H1 (cell line): ENCODE measurements at regions not wholly inside any gene's neighbourhood (a gene's known extent, or its start where the extent isn't known, plus 50 kb on each side); places are given as distances from the start of the nearest gene placed in this dataset.
"Not testable (repeated sequence)": the region's sequence is repeated elsewhere in the genome, so short reads cannot be mapped to it uniquely, and the experiment has no call there.

Experiments used
- CTCF ChIA-PET: fragments of 300-600 bp; sonication (Branson Sonifier 250); formaldehyde crosslinking; loops from one replicate; lab custom pipeline; 2021; ENCODE audit not compliant: partially characterized antibody; lab: Charles Lee
- POLR2A ChIA-PET: fragments of 300-600 bp; sonication (Branson Sonifier 250); formaldehyde crosslinking; loops from one replicate; lab custom pipeline; 2021; ENCODE audit warnings: inconsistent platforms; ENCODE audit not compliant: partially characterized antibody; lab: Charles Lee
- DNase-seq, 2 experiments: peaks; one replicate each; pipeline versions ENCODE4 v3.0.0 to v3.0.0-alpha.2; 2010 to 2022; ENCODE audit warnings: low spot score in 2 of 2, low read depth in 1 of 2, mixed read lengths in 1 of 2
- FAIRE-seq: peaks from 2 replicates; lab custom pipeline; 2011; peaks lifted over from hg19 to GRCh38; lab: Jason Lieb, UNC
- H2AFZ ChIP-seq: 2 replicates; pipeline ENCODE4 v1.8.1; 2012; ENCODE audit warnings: low read length, inconsistent platforms
- H2AK5ac ChIP-seq: 2 replicates; pipeline ENCODE4 v1.6.1; 2013; ENCODE audit warnings: low read depth, low read length
- H2BK120ac ChIP-seq: replicated peaks from 2 replicates; pipeline ENCODE3; 2013; ENCODE audit warnings: low read depth, low read length, inconsistent platforms
- H2BK12ac ChIP-seq: 2 replicates; pipeline ENCODE4 v1.6.1; 2013; ENCODE audit warnings: low read depth, low read length
- H2BK15ac ChIP-seq: 2 replicates; pipeline ENCODE4 v1.6.1; 2013; ENCODE audit warnings: low read length
- H2BK20ac ChIP-seq: 2 replicates; pipeline ENCODE4 v1.6.1; 2013; ENCODE audit warnings: low read length
- H2BK5ac ChIP-seq: 2 replicates; pipeline ENCODE4 v1.6.1; 2013; ENCODE audit warnings: low read depth, low read length
- H3K14ac ChIP-seq: 2 replicates; pipeline ENCODE4 v1.6.1; 2013; ENCODE audit warnings: inconsistent platforms; ENCODE audit not compliant: insufficient read length
- H3K18ac ChIP-seq: 2 replicates; pipeline ENCODE4 v1.6.1; 2013; ENCODE audit warnings: low read length; ENCODE audit errors: extremely low read depth
- H3K23ac ChIP-seq: 2 replicates; pipeline ENCODE4 v1.6.1; 2013; ENCODE audit warnings: inconsistent platforms; ENCODE audit not compliant: insufficient read length
- H3K23me2 ChIP-seq: 2 replicates; pipeline ENCODE4 v1.6.1; 2013; ENCODE audit warnings: low read depth, low read length
- H3K27ac ChIP-seq: 2 replicates; pipeline ENCODE4 v1.6.1; 2011; ENCODE audit warnings: low read depth, low read length, inconsistent platforms
- H3K27me3 ChIP-seq, 4 experiments: replicated peaks in 1 of 4; 1 replicate in 1 of 4; 2 replicates in 3 of 4; pipeline versions ENCODE4 v1.6.1 to v1.8.1; 2011 to 2013; ENCODE audit warnings: low read length in 3 of 4, mild to moderate bottlenecking in 3 of 4, inconsistent platforms in 2 of 4, mixed read lengths in 2 of 4, moderate library complexity in 1 of 4; ENCODE audit not compliant: control insufficient read depth in 3 of 4, insufficient read depth in 3 of 4; ENCODE audit errors: extremely low read depth in 1 of 4
- H3K36me3 ChIP-seq, 4 experiments: 2 replicates each; pipeline versions ENCODE4 v1.6.1 to v1.8.1; 2011 to 2013; ENCODE audit warnings: mild to moderate bottlenecking in 4 of 4, low read length in 3 of 4, moderate library complexity in 2 of 4, control low read depth in 1 of 4, inconsistent platforms in 1 of 4; ENCODE audit not compliant: insufficient read depth in 4 of 4, control insufficient read depth in 2 of 4
- H3K4ac ChIP-seq: replicated peaks from 2 replicates; pipeline ENCODE3; 2013; ENCODE audit warnings: low read length, low read depth, mixed read lengths, inconsistent platforms; ENCODE audit not compliant: insufficient read length
- H3K4me1 ChIP-seq, 4 experiments: replicated peaks in 1 of 4; 1 replicate in 1 of 4; 2 replicates in 3 of 4; pipeline versions ENCODE4 v1.6.1 to v1.8.1; 2011 to 2013; ENCODE audit warnings: low read length in 3 of 4, inconsistent platforms in 2 of 4, mixed read lengths in 1 of 4; ENCODE audit not compliant: insufficient read depth in 4 of 4, control insufficient read depth in 3 of 4
- H3K4me2 ChIP-seq, 2 experiments: 2 replicates each; pipeline versions ENCODE4 v1.6.1 to v1.8.1; 2011 to 2013; ENCODE audit warnings: low read depth in 2 of 2, low read length in 2 of 2, control low read depth in 1 of 2, inconsistent platforms in 1 of 2, mild to moderate bottlenecking in 1 of 2; ENCODE audit not compliant: insufficient read depth in 1 of 2
- H3K4me3 ChIP-seq, 4 experiments: fragments of 200-600, 300-600 bp in 1 of 4; sonication (generic), shearing (Covaris generic), sonication (Bioruptor Twin) in 1 of 4; 2 replicates each; pipeline versions ENCODE4 v1.5.1 to v1.8.1; 2011 to 2016; ENCODE audit warnings: low read length in 4 of 4, low read depth in 3 of 4, control low read depth in 2 of 4, inconsistent platforms in 2 of 4, mild to moderate bottlenecking in 2 of 4, mixed read lengths in 1 of 4, moderate library complexity in 1 of 4; ENCODE audit not compliant: insufficient read depth in 2 of 4; ENCODE audit errors: extremely low read depth in 1 of 4
- H3K56ac ChIP-seq: replicated peaks from 2 replicates; pipeline ENCODE3; 2013; ENCODE audit warnings: low read depth, mild to moderate bottlenecking, mixed read lengths, low read length, inconsistent platforms; ENCODE audit not compliant: insufficient read length
- H3K79me1 ChIP-seq: 2 replicates; pipeline ENCODE4 v1.6.1; 2013; ENCODE audit warnings: low read depth, low read length, control low read depth
- H3K79me2 ChIP-seq, 2 experiments: 2 replicates each; pipeline versions ENCODE4 v1.6.1 to v1.8.1; 2012 to 2013; ENCODE audit warnings: low read length in 2 of 2, mild to moderate bottlenecking in 2 of 2, inconsistent platforms in 1 of 2; ENCODE audit not compliant: insufficient read depth in 2 of 2, control insufficient read depth in 1 of 2
- H3K9ac ChIP-seq, 4 experiments: replicated peaks in 1 of 4; 1 replicate in 1 of 4; 2 replicates in 3 of 4; pipeline versions ENCODE4 v1.6.1 to v1.8.1; 2011 to 2013; ENCODE audit warnings: low read depth in 3 of 4, low read length in 3 of 4, control low read depth in 2 of 4, mild to moderate bottlenecking in 2 of 4, moderate library complexity in 2 of 4, inconsistent platforms in 1 of 4; ENCODE audit errors: extremely low read depth in 1 of 4
- H3K9me3 ChIP-seq, 2 experiments: 2 replicates each; pipeline versions ENCODE4 v1.6.1 to v1.8.1; 2012 to 2013; ENCODE audit warnings: mild to moderate bottlenecking in 2 of 2, moderate library complexity in 2 of 2, control low read depth in 1 of 2, inconsistent platforms in 1 of 2, low read depth in 1 of 2, low read length in 1 of 2, mixed read lengths in 1 of 2; ENCODE audit not compliant: insufficient read depth in 2 of 2
- H4K20me1 ChIP-seq, 2 experiments: replicated peaks in 1 of 2; 2 replicates each; pipeline versions ENCODE3 to v1.8.1; 2011 to 2013; ENCODE audit warnings: inconsistent platforms in 2 of 2, low read length in 2 of 2, mild to moderate bottlenecking in 1 of 2; ENCODE audit not compliant: insufficient read depth in 2 of 2, control insufficient read depth in 1 of 2
- H4K5ac ChIP-seq: 2 replicates; pipeline ENCODE4 v1.6.1; 2013; ENCODE audit warnings: low read length, low read depth, mixed read lengths, inconsistent platforms; ENCODE audit not compliant: insufficient read length
- H4K8ac ChIP-seq: 2 replicates; pipeline ENCODE4 v1.8.0; 2013; ENCODE audit warnings: mild to moderate bottlenecking, moderate library complexity, low read length, inconsistent platforms; ENCODE audit not compliant: insufficient read depth; ENCODE audit errors: extremely low read depth
- H4K91ac ChIP-seq: replicated peaks from 2 replicates; pipeline ENCODE3; 2013; ENCODE audit warnings: low read length, mixed read lengths, inconsistent platforms; ENCODE audit not compliant: insufficient read length
- WGBS, 2 experiments: shearing (Covaris generic) in 1 of 2; methylation state at CpG; one replicate each; pipeline versions ENCODE4 v1.1.6 to v1.1.7; 2013 to 2015; ENCODE audit warnings: low lambda C conversion rate in 2 of 2, mixed read lengths in 2 of 2, inconsistent platforms in 1 of 2, low coverage in 1 of 2, missing lambda C conversion rate in 1 of 2; ENCODE audit not compliant: insufficient replicate concordance in 2 of 2, insufficient coverage in 1 of 2, insufficient read length in 1 of 2; ENCODE audit errors: extremely low coverage in 1 of 2, missing lambda C conversion rate in 1 of 2; 5-methylcytosine and 5-hydroxymethylcytosine counted together

- 88% methylated on average over 2 of the region's 2 CpGs; no CpG with 5 or more reads in 1 of the 2 experiments for WGBS, 2 experiments
- H2BK15ac ChIP-seq, H3K27ac ChIP-seq, H2AK5ac ChIP-seq, H2BK120ac ChIP-seq, H3K4me2 ChIP-seq, H2BK20ac ChIP-seq, H2BK12ac ChIP-seq, H3K36me3 ChIP-seq, H3K79me1 ChIP-seq, H3K9me3 ChIP-seq, H2AFZ ChIP-seq, H3K4ac ChIP-seq, H3K56ac ChIP-seq, H4K20me1 ChIP-seq, H4K5ac ChIP-seq, H3K14ac ChIP-seq, H3K79me2 ChIP-seq, H3K4me1 ChIP-seq, POLR2A ChIA-PET, H3K18ac ChIP-seq, H3K9ac ChIP-seq, H3K23ac ChIP-seq, FAIRE-seq, H3K23me2 ChIP-seq, H4K91ac ChIP-seq, H4K8ac ChIP-seq, H3K4me3 ChIP-seq, H3K27me3 ChIP-seq, DNase-seq, H2BK5ac ChIP-seq: not testable (repeated sequence)
- CTCF ChIA-PET: interaction anchor here (0.6 to 0.9 kb wide), 2 partner anchors 145 to 219 kb away, joined by 4 read pairs; no protein-coding TSS in a partner anchor
Observed at GRCh38 chr6:167753281-167753680, 73.4 kb upstream of the AFDN start.
